Lower lobe of right lung (tissue), 2 donors: ENCODE measurements at regions not wholly inside any gene's neighbourhood (a gene's known extent, or its start where the extent isn't known, plus 50 kb on each side); places are given as distances from the start of the nearest gene placed in this dataset.
"Not testable (repeated sequence)": the region's sequence is repeated elsewhere in the genome, so short reads cannot be mapped to it uniquely, and the experiment has no call there.

ENCODE experiments used
- ATAC-seq, 2 donors: fragments of 200-7000 bp; cut with Tn5 transposase; one replicate each; pipeline ENCODE4 v1.9.1; 2020 to 2022; ENCODE audit warnings: mild to moderate bottlenecking in 2 of 2, moderate library complexity in 2 of 2
- DNase-seq: peaks from one replicate; pipeline ENCODE4 v3.0.0-alpha.2; 2020
- H3K27ac ChIP-seq: fragments of 200-600 bp; one replicate; pipeline ENCODE4 v1.8.0; 2022
- H3K27me3 ChIP-seq: fragments of 200-600 bp; one replicate; pipeline ENCODE4 v1.8.0; 2022; ENCODE audit warnings: low read depth
- H3K36me3 ChIP-seq: fragments of 200-600 bp; one replicate; pipeline ENCODE4 v1.8.0; 2022; ENCODE audit warnings: mild to moderate bottlenecking
- H3K4me1 ChIP-seq: fragments of 200-600 bp; one replicate; pipeline ENCODE4 v1.8.0; 2022
- H3K4me3 ChIP-seq: fragments of 200-600 bp; one replicate; pipeline ENCODE4 v1.8.0; 2022; ENCODE audit warnings: mild to moderate bottlenecking
- H3K9me3 ChIP-seq: fragments of 200-600 bp; one replicate; pipeline ENCODE4 v1.8.0; 2022
- intact Hi-C: fragments of 100-400 bp; cut with DNase I; formaldehyde crosslinking; loops from one replicate; pipeline ENCODE4 v1.11.0; 2022
- TF ChIP-seq, protein P1 (sequence below): fragments of 200-600 bp; IDR thresholded peaks from one replicate; pipeline ENCODE4 v1.8.0; 2022; ENCODE audit warnings: antibody characterized with exemption, mild to moderate bottlenecking
- donor health status: DM: no; HTN: yes; CAD: no; lungs with severe emphysema.

DNA sequence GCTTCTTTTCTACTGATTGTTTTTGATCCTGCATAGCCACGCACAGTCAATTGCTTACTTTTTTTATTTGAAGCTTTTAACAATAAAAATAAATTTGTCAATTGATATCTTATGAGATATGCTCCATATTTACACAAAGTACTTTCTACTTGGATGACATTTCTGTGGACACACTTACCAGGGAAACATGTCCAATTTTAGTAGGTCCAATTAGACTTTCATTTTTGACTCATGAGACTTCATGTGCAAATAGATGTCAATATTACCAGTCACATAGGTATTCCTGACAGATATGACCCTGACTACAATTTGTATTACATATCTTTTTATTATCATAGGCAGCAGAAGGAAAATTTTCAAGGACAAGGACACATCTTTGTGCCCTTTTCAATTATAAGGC is 219.9 kb upstream of the ANKRD50 start:
- ATAC-seq = no peak
- Histone ChIP-seq H3K27ac (no peak overlapping the region), H3K9me3 (no peaks in the 10 kb centered on the region), H3K4me1 (peaks cover 15% of the 10 kb centered on the region), H3K36me3 (no peaks in the 10 kb centered on the region), H3K4me3 (no peak overlapping the region), H3K27me3 (no peaks in the 10 kb centered on the region)
- TF ChIP-seq, protein P1, sequence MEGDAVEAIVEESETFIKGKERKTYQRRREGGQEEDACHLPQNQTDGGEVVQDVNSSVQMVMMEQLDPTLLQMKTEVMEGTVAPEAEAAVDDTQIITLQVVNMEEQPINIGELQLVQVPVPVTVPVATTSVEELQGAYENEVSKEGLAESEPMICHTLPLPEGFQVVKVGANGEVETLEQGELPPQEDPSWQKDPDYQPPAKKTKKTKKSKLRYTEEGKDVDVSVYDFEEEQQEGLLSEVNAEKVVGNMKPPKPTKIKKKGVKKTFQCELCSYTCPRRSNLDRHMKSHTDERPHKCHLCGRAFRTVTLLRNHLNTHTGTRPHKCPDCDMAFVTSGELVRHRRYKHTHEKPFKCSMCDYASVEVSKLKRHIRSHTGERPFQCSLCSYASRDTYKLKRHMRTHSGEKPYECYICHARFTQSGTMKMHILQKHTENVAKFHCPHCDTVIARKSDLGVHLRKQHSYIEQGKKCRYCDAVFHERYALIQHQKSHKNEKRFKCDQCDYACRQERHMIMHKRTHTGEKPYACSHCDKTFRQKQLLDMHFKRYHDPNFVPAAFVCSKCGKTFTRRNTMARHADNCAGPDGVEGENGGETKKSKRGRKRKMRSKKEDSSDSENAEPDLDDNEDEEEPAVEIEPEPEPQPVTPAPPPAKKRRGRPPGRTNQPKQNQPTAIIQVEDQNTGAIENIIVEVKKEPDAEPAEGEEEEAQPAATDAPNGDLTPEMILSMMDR = no peak
- DNase-seq = no peak
- intact Hi-C loops = no loop called here

DNA sequence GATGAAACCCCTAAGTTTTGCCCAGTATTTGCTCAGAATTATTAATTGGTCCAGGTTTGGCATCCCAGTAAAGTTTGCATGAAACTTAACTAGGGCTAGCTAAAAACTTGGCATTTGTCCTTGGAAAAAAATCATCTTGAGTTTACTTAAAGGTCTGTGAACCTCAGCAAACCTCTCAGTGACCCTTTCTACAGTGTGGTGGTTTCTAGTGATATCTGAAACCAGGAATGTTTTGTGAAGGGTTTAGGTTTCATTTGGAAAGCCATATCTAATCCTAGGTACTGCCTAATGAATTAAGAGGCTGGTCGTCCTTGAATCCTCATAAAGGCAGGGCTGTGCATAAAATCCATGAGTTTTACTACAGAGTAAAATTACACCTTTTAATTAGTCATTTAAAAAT is 218.5 kb upstream of the ANKRD50 start:
- Histone ChIP-seq H3K36me3 (no peaks in the 10 kb centered on the region), H3K27ac (no peak overlapping the region), H3K4me3 (no peak overlapping the region), H3K9me3 (no peaks in the 10 kb centered on the region), H3K4me1 (peaks cover 1% of the 10 kb centered on the region), H3K27me3 (no peaks in the 10 kb centered on the region)
- TF ChIP-seq, protein P1 = no peak
- DNase-seq (no peak), ATAC-seq (no peak)
- intact Hi-C loops = no loop called here

DNA sequence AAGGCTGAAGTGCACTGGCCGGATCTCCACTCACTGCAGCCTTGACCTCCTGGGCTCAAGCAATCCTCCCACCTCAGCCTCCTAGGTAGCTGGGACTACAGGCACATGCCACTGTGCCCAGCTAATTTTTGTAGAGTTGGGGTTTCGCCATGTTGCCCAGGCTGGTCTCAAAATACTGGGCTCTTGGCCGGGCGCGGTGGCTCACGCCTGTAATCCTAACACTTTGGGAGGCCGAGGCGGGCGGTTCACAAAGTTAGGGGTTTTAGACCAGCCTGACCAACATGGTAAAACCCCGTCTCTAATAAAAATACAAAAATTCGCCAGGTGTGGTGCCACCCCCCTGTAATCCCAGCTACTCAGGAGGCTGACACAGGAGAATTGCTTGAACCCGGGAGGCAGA is 210.2 kb upstream of the ANKRD50 start:
- H3K27ac ChIP-seq, DNase-seq, H3K36me3 ChIP-seq, H3K27me3 ChIP-seq, H3K9me3 ChIP-seq, intact Hi-C loops, ATAC-seq, H3K4me1 ChIP-seq, H3K4me3 ChIP-seq: not testable (repeated sequence)

DNA sequence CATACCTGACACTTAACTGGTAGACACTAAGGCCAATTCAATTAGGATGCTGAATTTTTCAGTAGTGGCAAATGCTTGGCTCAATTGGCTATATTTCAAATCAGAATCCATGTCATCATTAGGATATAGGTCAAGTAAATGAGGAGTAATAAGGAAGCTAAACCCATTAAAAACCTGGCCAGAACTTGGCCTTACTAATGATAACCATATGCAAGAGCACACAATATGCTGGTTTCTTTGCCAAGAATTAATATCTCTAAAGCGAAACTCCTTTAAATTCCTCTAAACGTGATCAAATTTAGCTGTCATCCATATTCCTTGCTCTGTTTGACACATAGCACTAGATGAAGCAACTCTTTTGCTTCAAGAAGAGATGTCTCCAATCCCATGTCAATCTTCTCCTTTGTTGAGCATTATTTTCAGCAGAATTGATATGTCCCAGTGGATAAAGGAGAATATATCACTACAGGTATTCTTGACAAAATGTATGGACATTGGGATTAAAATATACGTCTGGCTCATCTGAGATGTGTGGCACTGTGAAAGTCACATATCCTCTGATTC is 206.1 kb upstream of the ANKRD50 start:
- no peaks in the 10 kb centered on the region for H3K27me3 ChIP-seq
- no peaks in the 10 kb centered on the region for H3K36me3 ChIP-seq
- intact Hi-C loops = no loop called here
- no peaks in the 10 kb centered on the region for H3K9me3 ChIP-seq
- TF ChIP-seq, protein P1 = no peak
- no peak overlapping the region for H3K4me3 ChIP-seq
- no peak overlapping the region for H3K27ac ChIP-seq
- DNase-seq (no peak), ATAC-seq (no peak)
- no peaks in the 10 kb centered on the region for H3K4me1 ChIP-seq

DNA sequence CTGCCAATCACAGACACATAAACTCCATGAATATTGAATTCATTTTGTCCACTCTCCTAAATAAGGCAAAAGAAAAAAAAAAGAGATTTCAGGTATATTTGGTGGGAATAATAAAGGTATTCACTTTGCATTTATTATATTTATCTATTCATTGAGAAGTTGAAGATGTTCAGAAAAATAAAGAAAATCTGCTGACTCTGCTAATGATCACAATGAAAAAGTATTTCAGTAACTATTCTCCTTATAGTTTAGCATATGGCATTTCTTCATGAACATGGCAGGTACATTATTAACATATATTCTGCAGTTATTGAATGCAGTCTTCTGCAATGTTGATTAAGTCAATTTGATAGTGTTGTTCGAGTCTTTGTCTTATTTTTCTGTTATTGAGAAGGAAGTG is 202.5 kb upstream of the ANKRD50 start:
- no peak for ATAC-seq
- Histone ChIP-seq H3K36me3 (no peaks in the 10 kb centered on the region), H3K27ac (no peak overlapping the region), H3K27me3 (no peaks in the 10 kb centered on the region), H3K9me3 (peaks cover 21% of the 10 kb centered on the region), H3K4me3 (no peak overlapping the region), H3K4me1 (no peaks in the 10 kb centered on the region)
- TF ChIP-seq, protein P1 = no peak
- no peak for DNase-seq
- intact Hi-C loops = no loop called here

DNA sequence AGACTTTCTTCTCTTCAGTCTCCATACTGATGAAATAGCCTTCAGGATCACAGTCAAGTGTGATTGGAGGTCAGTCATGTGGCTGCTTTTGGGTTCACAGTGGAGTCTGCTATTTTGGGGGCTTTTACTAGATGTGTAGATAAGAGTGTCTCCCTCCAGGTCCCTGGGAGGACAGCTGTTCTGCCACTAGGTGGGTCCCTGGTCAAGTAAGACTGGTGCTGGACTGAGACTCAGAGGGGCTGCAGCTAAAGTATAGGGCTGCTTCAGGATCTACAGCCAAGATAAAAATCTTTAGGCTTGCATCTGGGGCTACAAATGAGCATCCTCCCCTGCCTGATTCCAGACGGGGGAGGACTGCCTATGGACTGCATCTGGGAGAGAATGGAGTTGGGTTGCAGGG is 200.7 kb upstream of the ANKRD50 start:
- no peak overlapping the region for H3K27ac ChIP-seq
- peaks cover 21% of the 10 kb centered on the region for H3K9me3 ChIP-seq
- H3K36me3 ChIP-seq = no peaks in the 10 kb centered on the region
- DNase-seq (no peak), ATAC-seq (no peak)
- no peaks in the 10 kb centered on the region for H3K27me3 ChIP-seq
- H3K4me1 ChIP-seq = no peaks in the 10 kb centered on the region
- intact Hi-C loops = no loop called here
- H3K4me3 ChIP-seq = no peak overlapping the region
- TF ChIP-seq, protein P1 = no peak
